ENCODE measurements at regions not wholly inside any gene's neighbourhood (a gene's known extent, or its start where the extent isn't known, plus 50 kb on each side); places are given as distances from the start of the nearest gene placed in this dataset.

GRCh38 chr12:13358391-13358905 is 161.9 kb downstream of the EMP1 start:
- H3K27ac ChIP-seq = no peak overlapping the region
- no peaks in the 10 kb centered on the region for H3K4me1 ChIP-seq
- H3K4me3 ChIP-seq = no peak overlapping the region
- H3K36me3 ChIP-seq = no peaks in the 10 kb centered on the region
- no peaks in the 10 kb centered on the region for H3K27me3 ChIP-seq
- no peak for DNase-seq (ENCODE audit: low spot score)
- no peak for TF ChIP-seq CTCF (IDR thresholded peaks at IDR 0.05)
- no peaks in the 10 kb centered on the region for H3K9me3 ChIP-seq

GRCh38 chr12:13350946-13351345 is 154.4 kb downstream of the EMP1 start:
- H3K27ac ChIP-seq = no peak overlapping the region
- TF ChIP-seq CTCF (IDR thresholded peaks at IDR 0.05) = no peak
- no peaks in the 10 kb centered on the region for H3K4me1 ChIP-seq
- H3K36me3 ChIP-seq = no peaks in the 10 kb centered on the region
- no peak overlapping the region for H3K4me3 ChIP-seq
- DNase-seq (ENCODE audit: low spot score) = no peak
- no peaks in the 10 kb centered on the region for H3K9me3 ChIP-seq
- no peaks in the 10 kb centered on the region for H3K27me3 ChIP-seq

- H3K9me3 ChIP-seq = no peaks in the 10 kb centered on the region
- TF ChIP-seq CTCF (IDR thresholded peaks at IDR 0.05) = no peak
- no peak overlapping the region for H3K27ac ChIP-seq
- H3K27me3 ChIP-seq = no peaks in the 10 kb centered on the region
- no peaks in the 10 kb centered on the region for H3K4me1 ChIP-seq
- no peaks in the 10 kb centered on the region for H3K36me3 ChIP-seq
- DNase-seq (ENCODE audit: low spot score) = no peak
- H3K4me3 ChIP-seq = no peak overlapping the region
Measured at GRCh38 chr12:13350381-13350780, 153.9 kb downstream of the EMP1 start.

- Histone ChIP-seq H3K27ac (no peak overlapping the region), H3K4me1 (no peaks in the 10 kb centered on the region), H3K9me3 (no peaks in the 10 kb centered on the region), H3K36me3 (no peaks in the 10 kb centered on the region), H3K27me3 (no peaks in the 10 kb centered on the region), H3K4me3 (no peak overlapping the region)
- no peak for DNase-seq (ENCODE audit: low spot score)
- TF ChIP-seq CTCF (IDR thresholded peaks at IDR 0.05) = no peak
Measured at GRCh38 chr12:13348464-13348863, 151.9 kb downstream of the EMP1 start.

GRCh38 chr12:13347241-13348043 is 150.9 kb downstream of the EMP1 start:
- Histone ChIP-seq H3K4me1 (no peaks in the 10 kb centered on the region), H3K27ac (no peak overlapping the region), H3K27me3 (no peaks in the 10 kb centered on the region), H3K36me3 (no peaks in the 10 kb centered on the region), H3K9me3 (no peaks in the 10 kb centered on the region), H3K4me3 (no peak overlapping the region)
- DNase-seq (ENCODE audit: low spot score) = no peak
- TF ChIP-seq CTCF (IDR thresholded peaks at IDR 0.05) = no peak

- Histone ChIP-seq H3K27me3 (no peaks in the 10 kb centered on the region), H3K4me3 (no peak overlapping the region), H3K9me3 (no peaks in the 10 kb centered on the region), H3K4me1 (no peaks in the 10 kb centered on the region), H3K27ac (no peak overlapping the region), H3K36me3 (no peaks in the 10 kb centered on the region)
- TF ChIP-seq CTCF (IDR thresholded peaks at IDR 0.05) = no peak
- no peak for DNase-seq (ENCODE audit: low spot score)
Measured at GRCh38 chr12:13345722-13346121, 149.2 kb downstream of the EMP1 start.

All from right atrium auricular region (tissue), 2 donors.